ENCODE measurements at regions not wholly inside any gene's neighbourhood (a gene's known extent, or its start where the extent isn't known, plus 50 kb on each side); places are given as distances from the start of the nearest gene placed in this dataset.
A peak's percentile ranks its signal among the peaks of the same experiment; 100 is the strongest.
"Not testable (repeated sequence)": the region's sequence is repeated elsewhere in the genome, so short reads cannot be mapped to it uniquely, and the experiment has no call there.

- DNase-seq (no peak), ATAC-seq (ENCODE audit: poor library complexity) (no peak)
- intact Hi-C loops (cut with DNase I): no loop called here
These were observed 91.9 kb upstream of the C9orf72 start for GRCh38 chr9:27665136-27665535.

- ATAC-seq (ENCODE audit: poor library complexity) (no peak), DNase-seq (no peak)
- intact Hi-C loops (cut with DNase I): no loop called here
These were observed 95.0 kb upstream of the C9orf72 start for GRCh38 chr9:27668280-27668679.

DNA sequence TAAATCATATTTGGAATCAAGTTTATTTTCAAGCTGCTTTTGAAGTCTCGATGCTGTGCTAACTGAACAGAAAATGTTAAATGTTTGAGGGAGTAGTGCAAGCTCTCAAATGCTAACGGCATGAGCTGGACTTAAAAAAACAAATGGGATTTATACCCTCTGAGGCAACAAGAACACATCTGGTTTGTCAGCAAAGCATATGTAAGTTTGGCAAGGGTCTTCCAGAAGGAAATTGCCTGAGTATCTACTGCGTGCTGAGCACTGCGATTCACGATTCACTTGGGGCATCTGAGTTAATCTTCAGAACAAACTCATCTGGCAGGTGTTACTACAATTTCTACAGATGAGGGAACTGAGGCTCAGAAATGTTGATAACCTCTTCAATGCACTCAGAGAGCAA is 98.4 kb upstream of the C9orf72 start:
- intact Hi-C loops (cut with DNase I): no loop called here
- ATAC-seq (ENCODE audit: poor library complexity): no peak
- DNase-seq: no peak

GRCh38 chr9:27672718-27673117 is 99.4 kb upstream of the C9orf72 start:
- intact Hi-C loops (cut with DNase I): no loop called here
- DNase-seq (no peak), ATAC-seq (ENCODE audit: poor library complexity) (no peak)

- no peak for DNase-seq
- ATAC-seq (ENCODE audit: poor library complexity): no peak
- intact Hi-C loops (cut with DNase I): no loop called here
These were observed 100.4 kb upstream of the C9orf72 start for GRCh38 chr9:27673641-27674040.

GRCh38 chr9:27675354-27675753 is 102.1 kb upstream of the C9orf72 start:
- DNase-seq (no peak), ATAC-seq (ENCODE audit: poor library complexity) (no peak)
- intact Hi-C loops (cut with DNase I): no loop called here

- DNase-seq: no peak
- no peak for ATAC-seq (ENCODE audit: poor library complexity)
- intact Hi-C loops (cut with DNase I): no loop called here
These were observed 103.5 kb upstream of the C9orf72 start for GRCh38 chr9:27676827-27677226.

DNA sequence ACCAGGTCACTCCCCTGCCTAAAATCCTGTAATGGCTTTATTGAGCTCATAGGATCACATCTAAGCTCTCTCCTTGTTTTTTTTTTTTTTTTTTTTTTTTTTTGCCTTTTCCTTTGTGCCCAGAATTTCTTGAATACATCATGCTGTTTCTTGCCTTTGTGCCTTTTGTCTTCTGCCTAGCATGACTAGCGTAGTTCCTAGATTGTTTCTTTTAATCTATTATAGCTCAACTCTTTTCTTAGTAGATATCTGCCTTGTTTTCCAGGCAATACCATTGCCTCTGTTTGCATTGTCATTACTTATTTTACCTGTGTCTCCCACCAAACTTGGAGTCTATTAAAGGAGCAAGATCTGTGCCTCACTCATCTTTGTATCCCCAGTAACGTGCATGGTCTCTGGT is 106.1 kb upstream of the C9orf72 start:
- no peak for DNase-seq
- intact Hi-C loops (cut with DNase I): no loop called here
- ATAC-seq (ENCODE audit: poor library complexity): no peak

- intact Hi-C loops (cut with DNase I): no loop called here
These were observed 109.9 kb upstream of the C9orf72 start for GRCh38 chr9:27683181-27683580.

GRCh38 chr9:27688954-27689353 is 115.7 kb upstream of the C9orf72 start:
- ATAC-seq (ENCODE audit: poor library complexity) (no peak), DNase-seq (no peak)
- intact Hi-C loops (cut with DNase I): no loop called here

More at GRCh38 chr9:27683181-27683580, 109.9 kb upstream of the C9orf72 start:
- DNase-seq (no peak), ATAC-seq (ENCODE audit: poor library complexity) (no peak)

GRCh38 chr9:27690816-27691215 is 117.5 kb upstream of the C9orf72 start:
- ATAC-seq (ENCODE audit: poor library complexity); intact Hi-C loops (cut with DNase I): not testable (repeated sequence)
- peak; percentile 71 for DNase-seq

- DNase-seq (no peak), ATAC-seq (ENCODE audit: poor library complexity) (no peak)
- intact Hi-C loops (cut with DNase I): no loop called here
These were observed 126.3 kb upstream of the C9orf72 start for GRCh38 chr9:27699621-27700020.

DNA sequence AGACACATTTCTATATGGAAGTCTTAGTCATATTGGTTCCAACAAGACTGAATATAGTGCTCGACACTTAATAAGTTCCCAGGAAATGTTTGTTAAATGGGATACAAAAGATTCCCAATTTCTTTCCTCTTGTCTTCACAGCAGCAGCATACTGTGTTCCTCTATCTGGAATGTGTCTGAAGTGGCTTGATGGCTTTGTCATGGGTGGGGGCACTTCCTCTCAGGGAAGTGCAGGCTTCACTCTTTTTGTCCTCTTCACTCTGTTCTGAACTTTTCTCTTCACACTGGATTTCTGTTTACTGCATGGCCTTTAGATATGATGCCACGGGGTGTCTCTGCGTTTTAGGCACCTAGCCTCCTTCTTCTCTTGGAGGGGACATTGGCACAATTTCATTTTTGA is 127.7 kb upstream of the C9orf72 start:
- ATAC-seq (ENCODE audit: poor library complexity) (peak; percentile 80), DNase-seq (no peak)
- intact Hi-C loops (cut with DNase I): no loop called here

- DNase-seq (peak; percentile 37), ATAC-seq (ENCODE audit: poor library complexity) (peak; percentile 93)
- intact Hi-C loops (cut with DNase I): no loop called here
These were observed 128.3 kb upstream of the C9orf72 start for GRCh38 chr9:27701587-27701986.

- ATAC-seq (ENCODE audit: poor library complexity) (no peak), DNase-seq (no peak)
- intact Hi-C loops (cut with DNase I): no loop called here
These were observed 130.1 kb upstream of the C9orf72 start for GRCh38 chr9:27703216-27703980.

GRCh38 chr9:27711241-27711640 is 138.0 kb upstream of the C9orf72 start:
- ATAC-seq (ENCODE audit: poor library complexity) (no peak), DNase-seq (no peak)
- intact Hi-C loops (cut with DNase I): no loop called here

GRCh38 chr9:27712806-27713205 is 139.5 kb upstream of the C9orf72 start:
- ATAC-seq (ENCODE audit: poor library complexity) (no peak), DNase-seq (no peak)
- intact Hi-C loops (cut with DNase I): no loop called here

DNA sequence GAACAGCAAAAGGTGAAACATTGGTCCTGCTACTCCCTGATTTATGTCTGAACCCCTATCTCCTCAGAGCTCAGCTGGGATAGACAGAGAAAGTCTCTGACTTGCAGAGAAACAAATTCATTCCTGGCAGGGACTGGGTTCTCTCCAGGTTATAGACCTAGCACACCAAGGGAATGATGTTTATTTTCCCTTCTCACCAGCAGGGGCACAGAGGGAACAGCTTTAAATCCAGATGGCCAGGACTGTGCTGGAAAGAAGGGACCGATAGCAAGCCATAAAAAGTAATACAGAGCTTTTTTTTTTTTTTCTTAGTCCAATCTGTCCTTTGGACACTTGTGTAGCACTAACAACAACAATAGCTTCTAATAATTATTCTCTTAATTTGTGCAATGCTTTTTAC is 141.1 kb upstream of the C9orf72 start:
- no peak for ATAC-seq (ENCODE audit: poor library complexity)
- no peak for DNase-seq
- intact Hi-C loops (cut with DNase I): no loop called here

DNA sequence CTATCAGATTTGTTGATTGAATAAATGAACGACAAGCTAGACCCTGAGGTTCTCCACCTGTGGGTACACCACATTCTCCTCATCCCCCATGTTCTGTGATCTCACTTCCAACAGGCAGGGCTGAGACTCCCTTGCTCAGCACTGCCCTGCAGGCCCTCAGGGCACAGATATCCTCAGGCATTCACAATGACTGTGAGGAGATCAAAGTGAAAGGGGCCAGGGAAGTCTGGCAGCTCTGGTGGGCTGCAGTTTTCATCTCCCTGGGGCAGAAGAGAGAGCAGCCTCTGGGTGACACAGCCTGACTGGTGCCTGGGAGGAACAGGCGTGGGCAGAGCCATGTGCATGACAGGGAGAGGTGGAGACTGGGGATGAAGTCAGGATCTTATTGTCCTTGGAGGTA is 142.4 kb upstream of the C9orf72 start:
- intact Hi-C loops (cut with DNase I): no loop called here
- no peak for ATAC-seq (ENCODE audit: poor library complexity)
- DNase-seq: no peak

GRCh38 chr9:27717991-27718390 is 144.7 kb upstream of the C9orf72 start:
- intact Hi-C loops (cut with DNase I): no loop called here
- DNase-seq: no peak
- no peak for ATAC-seq (ENCODE audit: poor library complexity)

DNA sequence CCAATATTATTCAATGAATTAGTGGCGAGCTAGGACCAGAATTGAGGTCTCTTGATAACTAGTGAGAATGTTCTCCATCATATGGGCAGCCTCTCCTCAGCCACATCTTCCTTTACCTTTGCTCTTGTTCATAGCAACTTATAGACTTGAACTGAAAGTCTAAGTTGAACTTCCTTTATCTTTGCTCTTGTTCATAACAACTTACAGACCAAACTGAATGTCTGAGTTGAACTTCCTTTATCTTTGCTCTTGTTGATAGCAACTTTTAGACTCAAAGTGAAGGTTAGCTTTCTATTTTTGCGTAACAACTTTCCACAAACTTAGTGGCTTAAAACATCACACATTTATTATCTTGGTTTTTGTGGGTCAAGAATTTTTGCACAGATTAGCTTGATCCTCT is 146.4 kb upstream of the C9orf72 start:
- no peak for ATAC-seq (ENCODE audit: poor library complexity)
- no peak for DNase-seq
- intact Hi-C loops (cut with DNase I): loop anchor here (10.0 kb wide), 1 partner anchor 355 kb away; no protein-coding TSS in a partner anchor

Measured in Right ventricle myocardium superior (tissue), 1 donor.